Hypothalamus (tissue), 51 donors: ENCODE measurements at regions not wholly inside any gene's neighbourhood (a gene's known extent, or its start where the extent isn't known, plus 50 kb on each side); places are given as distances from the start of the nearest gene placed in this dataset.
A peak's percentile ranks its signal among the peaks of the same experiment; 100 is the strongest.

Source experiments
- DNase-seq, 51 donors: peaks; one replicate each; lab custom pipeline; 2025; lab: John Stamatoyannopoulos, UW

DNA sequence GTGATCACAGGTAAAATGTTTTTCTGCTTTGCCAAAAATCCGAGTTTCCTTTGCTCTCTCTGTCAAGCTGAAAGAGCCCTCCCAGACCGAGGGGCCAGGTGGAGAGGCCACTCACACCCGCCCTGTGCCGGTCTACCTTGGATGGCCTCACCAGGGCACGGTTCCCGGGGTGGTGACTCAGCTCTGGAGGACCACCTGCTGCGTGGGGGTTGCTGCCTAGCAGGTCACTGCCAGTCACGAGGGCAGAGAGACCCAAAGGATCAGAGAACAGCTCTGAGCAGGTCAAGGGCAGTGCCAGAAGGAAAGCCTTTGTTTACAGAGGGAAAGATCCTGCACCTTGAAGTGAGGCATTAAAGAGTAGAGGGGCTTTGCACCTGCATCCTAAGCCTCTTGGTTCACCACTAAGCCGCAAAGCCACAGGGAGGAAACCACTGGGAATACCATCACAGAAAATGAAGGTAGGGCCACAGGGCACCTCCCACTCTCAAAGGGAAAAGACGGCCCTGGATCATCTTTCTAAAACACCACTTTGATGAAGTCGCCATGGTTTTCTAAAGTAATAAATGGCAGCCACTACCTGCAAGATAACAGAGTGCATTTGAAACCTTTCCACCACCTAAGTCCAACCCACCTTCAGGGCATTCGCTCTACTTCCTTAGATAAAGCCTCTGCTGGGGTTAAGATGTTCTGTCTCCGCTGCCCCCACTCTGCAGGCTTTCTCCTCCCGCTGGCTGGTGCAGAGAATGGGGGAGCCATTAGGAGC is 160.3 kb upstream of the KLF14 start:
- DNase-seq: peak in 19 of 51 donors; percentile 15 to 71 (median 39)

- no peak for DNase-seq
These were observed 161.1 kb upstream of the KLF14 start for GRCh38 chr7:130894909-130895750.

- DNase-seq: no peak
These were observed 162.3 kb upstream of the KLF14 start for GRCh38 chr7:130896051-130896881.

GRCh38 chr7:130896898-130897514 is 163.0 kb upstream of the KLF14 start:
- DNase-seq: peak in 47 of 51 donors; percentile 15 to 84 (median 59)

GRCh38 chr7:130897515-130898419 is 163.8 kb upstream of the KLF14 start:
- DNase-seq: peak in 1 of 51 donors; percentile 28

GRCh38 chr7:130899071-130899560 is 165.1 kb upstream of the KLF14 start:
- DNase-seq: no peak

DNA sequence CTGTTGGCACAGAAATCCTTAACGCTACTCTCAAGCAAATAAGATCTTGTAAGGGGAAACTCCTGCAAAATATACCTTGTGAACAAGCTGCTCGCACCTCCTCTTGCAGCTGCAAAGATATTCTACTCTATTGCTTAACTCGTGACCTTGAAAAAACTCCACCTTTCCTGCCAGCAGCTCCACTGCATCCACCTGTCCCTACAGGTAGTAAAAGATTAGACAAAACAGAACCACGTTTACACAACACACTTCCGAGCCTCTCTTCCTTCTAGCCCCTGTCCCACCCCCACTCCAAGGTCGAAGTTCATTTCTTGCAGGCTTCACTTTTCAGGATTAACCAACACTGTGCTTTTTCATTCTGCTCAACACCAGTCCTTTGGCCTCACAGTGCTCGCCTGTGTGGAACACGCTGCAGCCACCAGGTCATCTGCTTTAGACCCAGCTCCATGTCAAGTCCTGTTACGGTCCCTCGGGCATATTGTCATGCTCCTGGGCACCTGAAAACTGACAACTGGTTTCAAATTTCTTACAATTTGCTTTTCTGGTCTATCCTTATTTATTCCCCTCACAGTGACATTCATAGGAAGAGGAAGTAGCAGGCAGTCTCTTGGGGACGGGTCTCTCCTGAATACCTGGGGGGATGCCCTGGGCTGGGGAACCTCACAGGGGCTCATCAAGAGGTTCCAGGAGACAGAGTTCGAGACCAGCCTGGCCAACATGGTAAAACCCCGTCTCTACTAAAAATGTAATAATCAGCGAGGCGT is 165.8 kb upstream of the KLF14 start:
- DNase-seq: no peak

DNA sequence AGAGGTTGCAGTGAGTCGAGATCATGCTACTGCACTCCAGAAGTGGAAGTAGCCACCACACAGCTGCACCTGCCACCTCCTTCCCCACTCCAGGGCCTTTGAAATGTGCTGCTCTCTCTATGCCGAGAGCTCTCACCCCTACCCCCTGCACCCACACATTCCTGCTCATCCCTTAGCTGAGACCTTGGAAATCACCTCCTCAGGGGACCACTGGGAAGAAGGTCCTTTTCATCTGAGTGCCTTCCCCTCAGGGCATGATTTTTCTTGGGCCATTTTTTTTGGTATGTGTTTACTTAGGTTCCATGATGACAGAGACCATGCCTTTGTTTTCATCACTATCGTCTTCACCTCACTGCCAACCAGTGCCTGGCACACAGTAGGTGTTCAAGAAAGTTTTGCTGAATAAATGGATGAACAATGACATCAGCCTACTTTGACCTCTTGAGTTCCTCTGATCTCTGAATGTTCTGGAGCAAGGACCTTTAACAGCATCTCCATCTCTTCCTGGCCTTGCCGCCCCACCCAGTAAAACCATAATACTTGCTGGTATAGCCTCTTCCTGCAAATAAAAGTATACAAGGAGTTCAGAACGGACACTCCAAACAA is 166.6 kb upstream of the KLF14 start:
- no peak for DNase-seq

GRCh38 chr7:130901209-130901783 is 167.3 kb upstream of the KLF14 start:
- peak in 30 of 51 donors; percentile 18 to 75 (median 47) for DNase-seq

DNA sequence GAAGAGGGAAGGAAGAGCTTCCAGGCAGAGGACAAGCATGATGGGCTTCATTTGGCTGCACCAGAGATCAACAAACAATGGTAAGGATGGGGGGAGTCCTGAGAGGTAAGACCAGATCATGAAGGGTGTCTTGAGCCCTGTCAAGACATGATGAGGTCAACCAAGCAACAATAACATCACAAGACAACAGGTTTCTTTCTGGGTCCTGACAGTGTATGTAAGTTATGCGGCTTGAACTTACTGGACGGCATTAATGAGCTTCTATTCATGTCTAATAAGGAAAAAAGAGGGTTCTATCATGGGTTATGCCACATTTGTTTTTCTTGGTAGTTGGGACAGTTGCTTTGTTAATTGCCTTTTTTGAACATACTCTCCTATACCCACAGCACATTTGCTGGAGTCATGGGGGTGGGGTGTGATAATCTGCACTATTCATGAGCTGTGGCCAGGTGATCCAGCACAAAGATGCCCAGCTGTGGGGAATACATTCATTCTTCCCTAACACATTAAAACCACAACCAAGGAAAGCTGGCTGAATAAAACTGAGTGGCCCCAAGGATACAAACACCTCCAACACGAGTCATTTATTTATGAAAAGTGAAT is 168.8 kb upstream of the KLF14 start:
- DNase-seq: no peak

DNA sequence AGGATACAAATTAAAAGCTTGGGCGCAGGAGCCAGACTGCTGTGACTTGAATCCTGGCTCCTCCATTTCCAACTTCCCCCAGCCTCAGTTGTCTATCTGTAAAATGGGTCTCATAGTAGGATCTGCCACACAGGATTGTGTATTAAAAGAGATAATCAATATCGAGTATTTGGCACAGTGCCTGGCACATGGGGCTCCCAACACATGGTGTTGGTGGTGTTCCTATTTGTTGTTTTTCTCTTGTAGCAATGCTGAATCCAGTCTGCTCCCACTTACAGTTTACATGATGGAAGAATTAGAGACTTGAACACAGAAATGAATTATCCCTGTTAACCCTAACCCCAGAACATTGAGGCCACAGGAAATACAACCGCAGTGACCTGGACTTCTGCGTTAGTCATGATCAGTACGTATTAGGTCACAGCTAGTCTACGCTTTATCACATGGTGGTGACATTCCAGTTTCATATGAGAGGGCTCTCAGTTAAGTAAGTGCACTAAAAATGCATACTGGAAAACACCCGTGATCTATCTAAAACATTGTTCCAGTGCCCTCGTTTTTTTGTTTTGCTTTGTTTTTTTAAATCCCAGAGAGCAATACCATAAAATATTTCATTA is 169.5 kb upstream of the KLF14 start:
- DNase-seq: no peak

GRCh38 chr7:130904031-130904757 is 170.2 kb upstream of the KLF14 start:
- no peak for DNase-seq

GRCh38 chr7:130904792-130905191 is 170.8 kb upstream of the KLF14 start:
- no peak for DNase-seq

DNA sequence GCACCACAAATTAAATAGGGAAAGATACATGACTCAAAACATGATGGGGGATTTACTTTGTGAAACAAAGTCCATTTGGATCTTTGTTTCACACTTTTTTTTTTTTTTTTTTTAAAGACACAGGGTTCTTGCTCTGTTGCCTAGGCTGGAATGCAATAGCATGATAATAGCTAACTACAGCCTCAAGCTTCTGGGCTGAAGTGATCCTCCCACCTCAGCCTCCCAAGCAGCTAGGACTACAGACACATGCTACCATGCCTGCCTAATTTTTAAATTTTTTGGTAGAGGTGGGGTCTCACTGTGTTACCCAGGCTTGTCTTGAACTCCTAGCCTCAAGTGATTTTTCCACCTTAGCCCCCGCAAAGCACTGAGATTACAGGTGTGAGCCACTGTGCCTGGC is 172.6 kb upstream of the KLF14 start:
- DNase-seq: no peak

DNA sequence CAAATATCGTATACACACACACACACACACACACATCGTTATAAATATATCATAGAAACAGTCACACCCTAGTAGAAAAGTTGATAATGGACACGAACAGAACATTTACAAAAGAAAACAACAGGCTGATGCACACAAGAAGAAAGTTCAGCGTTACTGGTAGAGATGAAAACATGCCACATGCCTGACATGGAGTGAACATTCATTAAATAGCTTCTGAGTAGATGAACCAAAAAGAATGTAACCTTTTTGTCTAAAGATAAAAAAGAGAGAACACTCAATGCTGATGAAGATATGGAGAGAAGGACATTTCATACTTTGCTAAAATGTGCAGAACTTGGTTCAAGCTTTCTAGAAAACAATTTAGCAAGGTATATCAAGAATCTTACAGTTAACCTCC is 173.4 kb upstream of the KLF14 start:
- no peak for DNase-seq
